Endothelial cell of umbilical vein (primary cell): ENCODE measurements at regions not wholly inside any gene's neighbourhood (a gene's known extent, or its start where the extent isn't known, plus 50 kb on each side); places are given as distances from the start of the nearest gene placed in this dataset.

ENCODE experiments used
- BruUV-seq: library from RNA; stranded (reverse); fragments of 400-500 nt; replicated peaks from 2 replicates; lab custom pipeline; 2021; lab: Mats Ljungman, UMichigan
- CTCF ChIA-PET: fragments of 300-600, 350-600 bp; sonication (Branson Sonifier 250); formaldehyde crosslinking; loops from one replicate; lab custom pipeline; 2021; ENCODE audit warnings: antibody characterized with exemption, inconsistent platforms; lab: Charles Lee
- POLR2A ChIA-PET: fragments of 300-600, 350-600 bp; sonication (Branson Sonifier 250); formaldehyde crosslinking; loops from one replicate; lab custom pipeline; 2021; ENCODE audit warnings: antibody characterized with exemption, inconsistent platforms; lab: Charles Lee
- DNase-seq: peaks from one replicate; pipeline ENCODE4 v3.0.0-alpha.2; 2011; ENCODE audit warnings: low read depth, low spot score
- FAIRE-seq: peaks from 2 replicates; lab custom pipeline; 2011; peaks lifted over from hg19 to GRCh38; lab: Jason Lieb, UNC
- H2AFZ ChIP-seq: 2 replicates; pipeline ENCODE4 v1.6.0; 2012; ENCODE audit warnings: low read depth, low read length, control low read depth, inconsistent platforms
- H3K27ac ChIP-seq: 2 replicates; pipeline ENCODE4 v1.5.1; 2011; ENCODE audit warnings: low read depth, mild to moderate bottlenecking, control low read depth, low read length, moderate library complexity; ENCODE audit not compliant: insufficient read depth
- H3K27me3 ChIP-seq, 2 experiments: 2 replicates each; pipeline versions ENCODE4 v1.6.0 to v1.6.1; 2011; ENCODE audit warnings: low read length in 2 of 2, mixed read lengths in 1 of 2; ENCODE audit not compliant: control insufficient read depth in 2 of 2, insufficient read depth in 2 of 2
- H3K36me3 ChIP-seq, 2 experiments: 2 replicates in 1 of 2; 3 replicates in 1 of 2; pipeline ENCODE4 v1.5.1; 2011; ENCODE audit warnings: low read length in 2 of 2, mild to moderate bottlenecking in 1 of 2, moderate library complexity in 1 of 2; ENCODE audit not compliant: control insufficient read depth in 2 of 2, insufficient read depth in 2 of 2; ENCODE audit errors: extremely low read depth in 1 of 2
- H3K4me1 ChIP-seq: 3 replicates; pipeline ENCODE4 v1.5.1; 2011; ENCODE audit warnings: mild to moderate bottlenecking, low read length; ENCODE audit not compliant: control insufficient read depth, insufficient read depth; ENCODE audit errors: extremely low read depth
- H3K4me2 ChIP-seq: 2 replicates; pipeline ENCODE4 v1.6.1; 2011; ENCODE audit warnings: low read length, control low read depth, mixed read lengths; ENCODE audit not compliant: insufficient read depth
- H3K4me3 ChIP-seq, 3 experiments: fragments of 200-600 bp in 1 of 3; sonication (generic), shearing (Covaris generic) in 1 of 3; replicated peaks in 1 of 3; 2 replicates each; pipeline ENCODE4 v1.5.1; 2011 to 2016; ENCODE audit warnings: control low read depth in 3 of 3, low read length in 3 of 3, mild to moderate bottlenecking in 2 of 3, inconsistent platforms in 1 of 3, low read depth in 1 of 3, moderate library complexity in 1 of 3; ENCODE audit not compliant: insufficient read depth in 1 of 3
- H3K79me2 ChIP-seq: 2 replicates; pipeline ENCODE4 v1.6.0; 2012; ENCODE audit warnings: low read length, inconsistent platforms; ENCODE audit not compliant: control insufficient read depth, insufficient read depth
- H3K9ac ChIP-seq: replicated peaks from 2 replicates; pipeline ENCODE3; 2011; ENCODE audit warnings: low read length, control low read depth; ENCODE audit not compliant: insufficient read depth; ENCODE audit errors: extremely low read depth
- H3K9me1 ChIP-seq: replicated peaks from 3 replicates; pipeline ENCODE4 v1.6.0; 2011; ENCODE audit warnings: mild to moderate bottlenecking, low read length; ENCODE audit not compliant: control insufficient read depth, insufficient read depth; ENCODE audit errors: extremely low read depth
- H3K9me3 ChIP-seq: replicated peaks from 2 replicates; pipeline ENCODE4 v1.5.1; 2012; ENCODE audit warnings: low read length, inconsistent platforms; ENCODE audit not compliant: control insufficient read depth, insufficient read depth
- H4K20me1 ChIP-seq: replicated peaks from 2 replicates; pipeline ENCODE3; 2011; ENCODE audit warnings: mild to moderate bottlenecking, low read length; ENCODE audit not compliant: control insufficient read depth, insufficient read depth; ENCODE audit errors: extremely low read depth
- EZH2 ChIP-seq: IDR thresholded peaks from 2 replicates; pipeline ENCODE4 v1.6.1; 2012; ENCODE audit warnings: borderline replicate concordance, low read depth, mild to moderate bottlenecking, moderate library complexity, low read length, inconsistent platforms; ENCODE audit not compliant: severe bottlenecking
- FOS ChIP-seq: IDR thresholded peaks from 2 replicates; pipeline ENCODE4 v1.6.1; 2011; ENCODE audit warnings: mild to moderate bottlenecking, low read length, moderate library complexity, borderline replicate concordance; ENCODE audit not compliant: insufficient read depth
- GATA2 ChIP-seq: IDR thresholded peaks from 2 replicates; pipeline ENCODE4 v1.7.0; 2011; ENCODE audit warnings: low read depth, mild to moderate bottlenecking, moderate library complexity, mixed read lengths, low read length; ENCODE audit not compliant: insufficient read length, insufficient read depth
- MYC ChIP-seq: IDR thresholded peaks from one replicate; pipeline ENCODE4 v1.6.1; 2011; ENCODE audit warnings: mild to moderate bottlenecking, low read depth, low read length
- POLR2A ChIP-seq: IDR thresholded peaks from 2 replicates; pipeline ENCODE4 v1.6.1; 2012; ENCODE audit warnings: low read depth, mild to moderate bottlenecking, control low read depth, low read length
- POLR2AphosphoS5 ChIP-seq: IDR thresholded peaks from 2 replicates; pipeline ENCODE4 v1.6.1; 2012; ENCODE audit warnings: low read depth, mild to moderate bottlenecking, control low read depth, low read length, moderate library complexity; ENCODE audit not compliant: insufficient read depth
- dilution Hi-C: fragments of 300-500 bp; cut with MboI; formaldehyde crosslinking; loops from one replicate; pipeline ENCODE4 v1.15.0; 2019; ENCODE audit warnings: low sequenced_read_pairs; ENCODE audit not compliant: extremely low pct_ligation_motif_present
- intact Hi-C: fragments of 100-400 bp; cut with micrococcal nuclease; formaldehyde crosslinking; loops from one replicate; pipeline ENCODE4 v1.10.0; 2022
- TF ChIP-seq, protein P1 (sequence below), 2 donors: IDR thresholded peaks; 1 replicate in 1 of 2; 2 replicates in 1 of 2; pipeline ENCODE4 v1.5.1; 2011; ENCODE audit warnings: low read length in 2 of 2, mild to moderate bottlenecking in 2 of 2, moderate library complexity in 2 of 2, control low read depth in 1 of 2, inconsistent platforms in 1 of 2, low read depth in 1 of 2; ENCODE audit not compliant: insufficient read depth in 1 of 2; ENCODE audit errors: extremely low read depth in 1 of 2
- TF ChIP-seq, protein P2 (sequence below): IDR thresholded peaks from 2 replicates; pipeline ENCODE4 v1.6.1; 2011; ENCODE audit not compliant: insufficient read depth, insufficient read length

DNA sequence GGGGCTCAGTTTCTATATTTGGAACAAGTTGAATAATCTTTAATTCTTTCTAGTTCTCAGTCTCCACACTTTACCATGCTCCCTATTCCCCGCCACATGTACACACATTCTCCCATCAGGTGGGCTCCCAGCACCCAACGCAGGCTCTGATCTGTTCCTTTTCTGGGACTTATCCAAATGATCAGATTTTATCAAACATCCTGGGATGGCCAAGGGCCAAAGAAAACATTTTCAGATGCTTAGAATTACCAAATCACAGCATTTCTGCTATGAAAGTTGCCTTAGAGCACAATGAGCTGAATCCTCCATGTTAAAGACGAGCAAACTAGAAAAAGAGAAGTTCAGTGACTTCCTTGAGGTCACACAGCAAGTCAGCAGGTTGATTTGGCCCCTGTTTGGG is 153.4 kb downstream of the SEC61B start:
- Histone ChIP-seq H3K9me1 (no peaks in the 10 kb centered on the region), H3K4me2 (no peak overlapping the region), H3K27me3 (peaks cover 0 to 1% of the 10 kb centered on the region in 2 experiments), H3K79me2 (no peaks in the 10 kb centered on the region), H4K20me1 (no peaks in the 10 kb centered on the region), H3K9ac (no peak overlapping the region), H2AFZ (no peak overlapping the region), H3K4me3 (no peak overlapping the region), H3K27ac (no peak overlapping the region), H3K9me3 (no peaks in the 10 kb centered on the region), H3K4me1 (peaks cover 4% of the 10 kb centered on the region), H3K36me3 (no peaks in the 10 kb centered on the region)
- ChIA-PET CTCF (interaction anchor here (0.8 kb wide), 1 partner anchor 10 kb away, joined by 3 read pairs; no protein-coding TSS in a partner anchor), POLR2A (no interaction called here)
- peak; percentile 26 for FAIRE-seq
- no peak for DNase-seq
- intact Hi-C loops: no loop called here
- dilution Hi-C loops: no loop called here
- no TSS peak for BruUV-seq
- TF ChIP-seq POLR2A (no peak), FOS (no peak), MYC (no peak), GATA2 (peak; percentile 39), EZH2 (no peak), POLR2AphosphoS5 (no peak)
- TF ChIP-seq, protein P1, sequence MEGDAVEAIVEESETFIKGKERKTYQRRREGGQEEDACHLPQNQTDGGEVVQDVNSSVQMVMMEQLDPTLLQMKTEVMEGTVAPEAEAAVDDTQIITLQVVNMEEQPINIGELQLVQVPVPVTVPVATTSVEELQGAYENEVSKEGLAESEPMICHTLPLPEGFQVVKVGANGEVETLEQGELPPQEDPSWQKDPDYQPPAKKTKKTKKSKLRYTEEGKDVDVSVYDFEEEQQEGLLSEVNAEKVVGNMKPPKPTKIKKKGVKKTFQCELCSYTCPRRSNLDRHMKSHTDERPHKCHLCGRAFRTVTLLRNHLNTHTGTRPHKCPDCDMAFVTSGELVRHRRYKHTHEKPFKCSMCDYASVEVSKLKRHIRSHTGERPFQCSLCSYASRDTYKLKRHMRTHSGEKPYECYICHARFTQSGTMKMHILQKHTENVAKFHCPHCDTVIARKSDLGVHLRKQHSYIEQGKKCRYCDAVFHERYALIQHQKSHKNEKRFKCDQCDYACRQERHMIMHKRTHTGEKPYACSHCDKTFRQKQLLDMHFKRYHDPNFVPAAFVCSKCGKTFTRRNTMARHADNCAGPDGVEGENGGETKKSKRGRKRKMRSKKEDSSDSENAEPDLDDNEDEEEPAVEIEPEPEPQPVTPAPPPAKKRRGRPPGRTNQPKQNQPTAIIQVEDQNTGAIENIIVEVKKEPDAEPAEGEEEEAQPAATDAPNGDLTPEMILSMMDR (IDR thresholded peaks at IDR 0.05; ENCODE audit: extremely low read depth in 1 of 2, insufficient read depth in 1 of 2, low read depth in 1 of 2, low read length in 2 of 2): no peak
- TF ChIP-seq, protein P2, sequence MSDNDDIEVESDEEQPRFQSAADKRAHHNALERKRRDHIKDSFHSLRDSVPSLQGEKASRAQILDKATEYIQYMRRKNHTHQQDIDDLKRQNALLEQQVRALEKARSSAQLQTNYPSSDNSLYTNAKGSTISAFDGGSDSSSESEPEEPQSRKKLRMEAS: no peak
